Body of pancreas (tissue), 4 donors: ENCODE measurements at regions not wholly inside any gene's neighbourhood (a gene's known extent, or its start where the extent isn't known, plus 50 kb on each side); places are given as distances from the start of the nearest gene placed in this dataset.

Experiments used
- POLR2A ChIP-seq, 3 donors: fragments of 450-650 bp; IDR thresholded peaks; one replicate each; pipeline ENCODE4 v1.6.1; 2016; ENCODE audit warnings: antibody characterized with exemption in 3 of 3, mild to moderate bottlenecking in 2 of 3
- TF ChIP-seq, protein P1 (sequence below), 7 experiments: fragments of 450-650 bp in 4 of 7; fragments of 200-600 bp in 3 of 7; sonication (generic) in 3 of 7; IDR thresholded peaks; one replicate each; pipeline ENCODE4 v1.5.1; 2016 to 2019; ENCODE audit warnings: antibody characterized with exemption in 7 of 7

DNA sequence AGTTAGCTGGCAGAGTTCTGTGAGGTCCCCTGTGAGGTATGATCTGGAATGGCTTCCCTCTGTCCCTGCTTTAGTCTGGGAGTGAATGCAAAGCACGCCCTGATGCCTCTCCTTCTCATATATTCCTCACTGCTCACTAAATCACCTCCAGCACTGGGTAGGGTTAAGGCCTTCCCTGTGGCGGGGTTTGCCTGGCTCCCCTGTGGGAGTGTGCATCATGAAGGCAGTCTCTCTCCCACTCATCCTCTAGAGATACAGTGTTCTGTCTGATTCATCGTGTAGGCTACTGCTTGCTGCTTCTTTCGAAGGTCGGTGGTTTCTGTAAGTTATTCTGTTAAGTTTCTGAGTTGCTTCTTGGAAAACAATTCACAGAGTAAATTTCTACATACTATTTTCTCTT lies 420.0 kb upstream of the EYS start:
- TF ChIP-seq, protein P1, sequence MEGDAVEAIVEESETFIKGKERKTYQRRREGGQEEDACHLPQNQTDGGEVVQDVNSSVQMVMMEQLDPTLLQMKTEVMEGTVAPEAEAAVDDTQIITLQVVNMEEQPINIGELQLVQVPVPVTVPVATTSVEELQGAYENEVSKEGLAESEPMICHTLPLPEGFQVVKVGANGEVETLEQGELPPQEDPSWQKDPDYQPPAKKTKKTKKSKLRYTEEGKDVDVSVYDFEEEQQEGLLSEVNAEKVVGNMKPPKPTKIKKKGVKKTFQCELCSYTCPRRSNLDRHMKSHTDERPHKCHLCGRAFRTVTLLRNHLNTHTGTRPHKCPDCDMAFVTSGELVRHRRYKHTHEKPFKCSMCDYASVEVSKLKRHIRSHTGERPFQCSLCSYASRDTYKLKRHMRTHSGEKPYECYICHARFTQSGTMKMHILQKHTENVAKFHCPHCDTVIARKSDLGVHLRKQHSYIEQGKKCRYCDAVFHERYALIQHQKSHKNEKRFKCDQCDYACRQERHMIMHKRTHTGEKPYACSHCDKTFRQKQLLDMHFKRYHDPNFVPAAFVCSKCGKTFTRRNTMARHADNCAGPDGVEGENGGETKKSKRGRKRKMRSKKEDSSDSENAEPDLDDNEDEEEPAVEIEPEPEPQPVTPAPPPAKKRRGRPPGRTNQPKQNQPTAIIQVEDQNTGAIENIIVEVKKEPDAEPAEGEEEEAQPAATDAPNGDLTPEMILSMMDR (IDR thresholded peaks at IDR 0.05), result no peak
- TF ChIP-seq POLR2A (IDR thresholded peaks at IDR 0.05), result no peak
